ENCODE measurements at regions not wholly inside any gene's neighbourhood (a gene's known extent, or its start where the extent isn't known, plus 50 kb on each side); places are given as distances from the start of the nearest gene placed in this dataset.
"Not testable (repeated sequence)": the region's sequence is repeated elsewhere in the genome, so short reads cannot be mapped to it uniquely, and the experiment has no call there.

DNA sequence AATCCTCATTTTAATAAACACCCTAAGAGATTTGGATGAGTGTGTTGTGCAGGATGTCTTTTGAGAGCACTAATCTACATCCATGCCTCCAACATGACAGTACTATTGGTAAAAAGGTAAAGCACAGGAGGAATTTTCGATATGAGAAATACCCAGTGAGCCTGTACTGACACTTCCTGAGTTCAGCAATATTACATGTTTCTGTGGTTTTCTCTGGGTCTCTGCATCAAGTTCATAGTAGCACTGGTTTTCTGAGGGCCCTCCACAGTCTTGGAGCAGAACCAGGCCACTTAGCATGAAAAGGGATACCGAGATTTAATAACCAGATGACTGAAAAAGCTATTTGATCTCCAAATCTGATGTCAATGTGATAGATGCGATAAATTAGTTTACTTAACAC is 524.1 kb downstream of the TMEM38B start:
- no peak for DNase-seq (ENCODE audit: low read depth, low spot score)

DNA sequence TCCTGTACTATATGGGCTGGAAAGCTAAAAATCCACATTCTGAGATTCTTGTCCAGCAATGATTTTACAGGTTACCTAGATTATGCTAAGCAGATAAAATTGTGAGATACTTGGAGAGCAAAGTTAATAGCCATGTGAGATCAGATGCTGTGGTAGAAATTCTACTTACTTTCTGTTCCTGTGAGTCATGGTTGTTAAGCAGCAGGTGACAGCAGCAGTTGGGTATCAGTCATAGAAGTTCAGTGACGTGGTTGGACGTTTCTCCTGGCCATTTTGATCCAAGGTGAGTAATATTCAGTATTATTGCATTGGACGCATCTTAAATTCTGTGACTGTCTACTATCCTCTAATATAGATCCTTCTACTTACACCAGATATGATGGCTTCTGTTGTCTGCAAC is 524.5 kb downstream of the TMEM38B start:
- DNase-seq (ENCODE audit: low read depth, low spot score), result no peak

DNA sequence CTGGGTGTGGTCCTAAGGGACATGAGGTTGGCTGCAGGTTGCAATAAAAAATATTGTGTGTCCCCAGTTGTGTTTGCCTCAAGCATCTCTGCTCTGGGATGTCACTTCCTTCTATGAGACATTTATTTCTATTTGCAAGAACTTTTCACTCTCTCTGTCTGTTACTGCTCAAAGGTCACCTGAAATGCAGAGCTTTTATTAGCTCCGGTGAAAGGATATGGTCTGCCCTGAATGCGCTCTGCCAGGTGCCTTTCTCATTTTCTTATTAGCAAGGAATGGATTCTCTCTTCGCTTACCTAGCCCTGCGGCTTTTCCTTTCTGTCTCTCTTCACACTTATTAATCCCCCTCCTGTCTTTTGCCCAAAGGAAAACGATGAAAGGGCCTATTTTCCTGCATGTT is 526.1 kb downstream of the TMEM38B start:
- no peak for DNase-seq (ENCODE audit: low read depth, low spot score)

DNA sequence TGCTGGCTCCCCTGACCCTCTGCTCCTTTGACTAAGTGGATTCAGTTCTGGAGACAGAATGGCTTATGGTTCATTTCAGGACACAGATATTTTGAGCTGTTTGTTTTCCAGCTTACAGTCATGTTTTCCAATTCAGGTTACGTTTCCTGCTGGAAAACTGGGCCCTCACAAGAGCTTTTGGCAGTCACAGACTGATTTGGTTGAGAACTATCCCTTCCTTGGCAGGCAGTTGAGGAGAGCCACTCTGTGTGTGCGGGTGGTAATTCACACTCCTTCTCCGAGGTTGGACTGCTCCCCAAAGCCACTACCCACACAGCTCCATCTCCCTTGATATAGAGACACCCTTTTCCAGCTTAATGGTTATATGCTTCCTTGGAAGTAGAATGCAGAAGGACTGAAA is 534.5 kb downstream of the TMEM38B start:
- no peak for DNase-seq (ENCODE audit: low read depth, low spot score)

DNA sequence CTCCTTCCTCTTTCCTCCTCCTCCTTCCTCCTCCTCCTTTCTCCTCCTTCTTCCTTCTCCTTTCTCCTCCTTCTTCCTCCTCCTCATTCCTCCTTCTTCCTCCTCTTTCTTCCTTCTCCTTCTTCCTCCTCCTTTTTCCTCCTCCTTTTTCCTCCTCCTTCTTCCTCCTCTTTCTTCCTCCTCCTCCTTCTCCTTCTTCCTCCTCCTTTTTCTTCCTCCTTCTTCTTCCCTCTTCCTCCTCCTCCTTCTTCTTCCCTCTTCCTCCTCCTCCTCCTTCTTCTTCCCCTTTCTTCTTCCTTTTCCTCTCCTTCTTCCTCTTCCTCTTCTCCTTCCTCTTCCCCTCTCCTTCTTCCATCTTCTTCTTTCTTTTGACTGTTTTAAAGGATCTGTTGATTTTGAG is 538.8 kb downstream of the TMEM38B start:
- DNase-seq (ENCODE audit: low read depth, low spot score), result no peak

DNA sequence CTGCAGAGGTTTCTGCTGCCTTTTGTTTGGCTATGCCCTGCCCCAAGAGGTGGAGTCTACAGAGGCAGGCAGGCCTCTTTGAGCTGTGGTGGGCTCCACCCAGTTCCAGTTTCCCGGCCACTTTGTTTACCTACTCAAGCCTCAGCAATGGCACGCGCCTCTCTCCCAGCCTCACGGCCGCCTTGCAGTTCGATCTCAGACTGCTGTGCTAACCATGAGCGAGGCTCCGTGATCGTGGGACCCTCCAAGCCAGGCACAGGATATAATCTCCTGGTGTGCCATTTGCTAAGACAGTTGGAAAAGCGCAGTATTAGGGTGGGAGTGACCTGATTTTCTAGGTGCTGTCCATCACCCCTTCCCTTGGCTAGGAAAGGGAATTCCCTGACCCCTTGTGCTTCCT is 566.6 kb downstream of the TMEM38B start:
- DNase-seq (ENCODE audit: low read depth, low spot score), result not testable (repeated sequence)

DNA sequence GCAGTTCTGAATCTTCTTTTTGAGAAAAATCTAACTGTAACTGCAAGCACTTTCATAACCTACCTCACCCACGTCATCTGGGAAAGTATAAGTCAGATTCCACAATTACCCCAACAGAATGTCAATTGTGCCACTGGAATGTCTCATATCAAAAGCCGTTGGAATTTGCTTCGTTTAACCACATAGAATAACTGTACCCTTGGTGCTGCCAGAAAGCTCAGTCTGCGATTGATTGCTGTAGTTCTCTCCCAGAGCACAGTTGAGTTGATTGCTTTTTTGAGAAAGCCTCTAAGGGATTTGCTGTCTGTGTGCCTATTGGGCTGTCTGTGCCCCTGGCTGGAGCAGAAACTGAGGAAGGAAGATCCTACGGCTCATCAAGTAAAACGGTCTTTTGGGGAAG is 583.6 kb downstream of the TMEM38B start:
- no peak for DNase-seq (ENCODE audit: low read depth, low spot score)

DNA sequence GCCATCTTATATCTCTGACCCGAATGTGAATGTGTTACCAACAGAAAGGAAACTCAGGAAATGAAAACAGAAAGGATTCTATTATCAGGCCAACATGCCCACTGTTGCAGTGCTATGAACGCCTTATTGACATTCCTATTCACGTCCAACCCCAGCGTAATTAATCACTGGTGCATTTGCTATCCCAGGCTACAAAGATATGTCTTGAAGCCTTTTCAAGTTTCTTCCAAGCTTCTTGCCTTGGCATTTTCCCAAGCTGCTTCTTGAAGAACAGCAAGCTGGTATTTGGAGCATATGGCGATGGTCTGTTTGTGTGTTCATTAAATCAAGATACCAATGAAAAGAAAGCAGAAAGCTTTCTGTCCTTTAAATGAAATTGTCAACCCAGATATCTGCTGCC is 579.2 kb upstream of the ZNF462 start:
- no peak for DNase-seq (ENCODE audit: low read depth, low spot score)

DNA sequence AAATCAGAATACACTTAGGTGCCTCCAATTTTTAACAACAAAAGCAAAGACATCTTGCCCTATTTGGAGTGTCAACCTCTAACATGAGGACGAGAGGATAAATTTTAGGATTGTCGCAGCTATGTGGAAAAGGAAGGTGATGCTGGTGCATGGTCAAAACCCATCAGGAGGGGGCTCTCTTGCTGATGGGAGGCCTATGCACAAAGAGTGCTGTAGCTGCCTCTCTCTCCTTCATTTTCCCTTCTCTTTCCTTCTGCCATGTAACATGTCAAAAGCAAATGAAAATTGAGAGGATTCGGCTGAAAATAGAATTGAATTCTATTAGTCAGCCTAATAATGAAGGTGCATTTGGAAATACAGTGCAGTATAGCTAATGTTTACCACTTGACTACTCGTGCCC is 578.7 kb upstream of the ZNF462 start:
- DNase-seq (ENCODE audit: low read depth, low spot score), result no peak

DNA sequence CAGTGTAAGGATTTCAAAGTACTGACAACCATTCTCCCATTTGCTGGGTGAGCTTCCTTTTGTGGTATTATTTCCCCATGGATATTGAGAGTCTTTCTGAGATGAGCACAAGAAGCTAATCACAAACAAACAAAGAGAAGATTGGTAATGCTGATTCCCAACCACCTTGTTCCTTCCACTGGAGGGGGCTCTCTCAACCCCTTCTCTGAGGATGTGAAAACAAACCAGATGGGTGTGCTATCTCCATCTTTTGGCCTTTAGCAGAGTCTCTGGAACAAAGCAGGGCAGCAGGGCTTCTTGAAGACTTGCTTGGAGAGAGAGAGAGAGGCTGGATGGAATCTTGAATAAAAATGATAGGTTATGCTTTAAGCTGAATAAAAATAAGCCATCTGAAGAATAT is 576.7 kb upstream of the ZNF462 start:
- no peak for DNase-seq (ENCODE audit: low read depth, low spot score)

DNA sequence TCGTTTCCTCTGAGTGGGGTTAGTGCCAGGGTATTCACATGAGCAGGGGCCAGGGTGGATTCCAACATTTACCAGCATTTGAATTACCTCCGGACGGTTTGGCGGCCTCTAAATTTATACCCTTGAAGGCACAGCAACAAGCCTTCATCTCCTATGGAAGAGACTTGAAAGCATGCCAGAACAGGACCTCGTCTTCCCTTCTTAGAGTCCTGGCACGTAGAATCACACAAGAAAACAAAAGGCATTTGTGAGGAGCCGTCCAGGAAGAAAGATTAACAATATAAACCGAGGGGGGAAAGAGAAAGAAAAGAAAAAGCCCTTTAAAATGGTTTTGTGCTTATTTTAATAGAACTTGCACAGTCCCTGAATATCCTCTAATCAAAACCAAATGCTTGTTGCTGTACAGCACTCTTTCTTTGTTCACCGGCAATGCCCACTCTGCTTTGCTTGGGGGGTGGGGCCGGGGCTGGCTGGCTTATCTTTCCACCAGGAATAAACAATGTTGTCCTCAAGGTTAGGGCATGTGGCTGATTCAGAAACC is 575.8 kb upstream of the ZNF462 start:
- DNase-seq (ENCODE audit: low read depth, low spot score), result no peak

DNA sequence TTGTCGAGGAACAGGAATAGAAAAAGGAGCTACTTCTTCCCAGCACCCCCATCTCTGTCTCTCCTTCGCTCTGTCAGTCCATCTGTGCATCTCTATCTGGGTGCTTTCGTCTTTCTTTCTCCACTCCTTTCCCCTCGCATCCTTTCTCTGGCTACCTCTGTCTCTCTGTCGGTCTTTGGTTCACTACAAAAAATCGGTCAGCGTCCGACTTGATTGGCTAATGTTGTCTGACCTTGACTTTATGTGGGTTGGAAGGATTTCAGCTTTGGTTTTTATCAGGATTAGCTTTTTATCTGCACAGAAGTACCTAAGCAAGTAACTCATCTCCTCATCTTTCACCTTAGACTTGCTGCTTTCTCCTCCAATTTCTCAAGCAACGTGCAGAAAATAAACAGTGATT is 575.2 kb upstream of the ZNF462 start:
- no peak for DNase-seq (ENCODE audit: low read depth, low spot score)

DNA sequence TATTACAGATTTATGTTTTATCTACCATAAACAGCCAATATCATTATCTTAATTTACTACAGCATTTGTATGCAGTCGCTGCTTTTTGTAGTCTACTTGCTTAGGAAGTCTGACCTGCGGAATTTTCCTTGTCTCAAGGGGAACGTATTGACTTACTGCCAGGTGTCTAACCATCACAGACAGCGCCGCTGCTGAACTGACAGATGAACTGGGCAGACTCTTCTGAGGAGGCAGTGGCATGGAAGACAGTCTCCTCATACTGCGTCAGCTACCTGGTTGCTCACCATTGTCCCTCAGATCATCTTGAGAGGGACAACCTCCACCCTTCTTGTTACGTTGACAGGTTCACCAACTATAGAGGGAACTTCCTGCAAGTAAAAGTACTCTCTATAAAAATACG is 574.3 kb upstream of the ZNF462 start:
- no peak for DNase-seq (ENCODE audit: low read depth, low spot score)

DNA sequence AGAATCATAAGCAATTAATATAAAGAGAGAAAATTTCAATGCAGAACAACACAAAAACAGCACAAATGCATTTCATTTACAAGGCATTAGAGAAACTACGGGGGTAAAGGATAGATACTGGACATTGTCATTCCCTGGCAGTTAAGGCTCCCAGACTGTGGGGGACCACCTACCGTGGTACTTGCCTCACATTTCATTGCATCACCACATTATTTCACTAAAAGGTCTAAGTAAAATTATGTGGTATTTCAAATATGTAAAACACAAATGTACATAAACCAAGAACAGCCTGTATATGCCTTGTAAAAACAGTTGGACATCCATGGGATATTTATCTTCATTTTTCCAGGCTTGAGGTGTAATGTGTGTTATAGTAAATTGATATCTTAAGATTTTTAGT is 571.2 kb upstream of the ZNF462 start:
- DNase-seq (ENCODE audit: low read depth, low spot score), result no peak

DNA sequence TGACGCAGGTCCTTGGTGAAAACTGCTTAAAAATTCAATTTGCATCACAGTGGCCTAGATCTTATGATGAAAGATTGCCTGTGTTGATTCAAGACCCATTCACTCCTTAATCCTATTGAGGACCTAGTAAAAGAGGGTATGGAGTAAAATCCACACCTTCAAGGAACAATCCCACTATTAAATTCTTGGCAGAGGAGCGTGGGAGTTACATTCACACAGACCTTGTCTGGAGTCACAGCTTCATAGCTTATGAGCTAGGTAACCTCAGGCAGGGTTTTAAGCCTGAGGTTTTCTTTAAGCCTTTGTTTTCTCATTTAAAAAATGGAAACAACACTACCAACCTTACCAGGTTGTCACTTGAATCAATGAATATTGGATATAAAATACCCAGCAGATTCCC is 566.5 kb upstream of the ZNF462 start:
- no peak for DNase-seq (ENCODE audit: low read depth, low spot score)

DNA sequence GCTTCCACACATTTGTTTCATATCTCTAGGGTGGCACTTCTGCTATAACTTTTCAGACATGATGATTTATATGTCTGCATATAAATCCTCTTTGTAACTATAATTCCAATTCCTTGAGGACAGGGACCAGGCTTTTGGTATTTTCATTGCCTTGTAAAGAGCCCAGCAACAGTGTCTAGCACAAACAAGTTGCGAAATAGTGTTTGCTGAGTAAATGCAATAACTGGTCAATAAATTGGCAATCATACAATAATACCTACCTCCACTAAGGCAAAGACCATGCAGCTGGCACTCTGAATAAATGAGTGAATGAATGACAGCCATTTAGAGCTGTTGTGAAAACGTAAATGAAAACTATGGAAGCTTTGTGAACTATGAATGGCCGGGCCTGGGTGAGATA is 564.0 kb upstream of the ZNF462 start:
- DNase-seq (ENCODE audit: low read depth, low spot score), result no peak

DNA sequence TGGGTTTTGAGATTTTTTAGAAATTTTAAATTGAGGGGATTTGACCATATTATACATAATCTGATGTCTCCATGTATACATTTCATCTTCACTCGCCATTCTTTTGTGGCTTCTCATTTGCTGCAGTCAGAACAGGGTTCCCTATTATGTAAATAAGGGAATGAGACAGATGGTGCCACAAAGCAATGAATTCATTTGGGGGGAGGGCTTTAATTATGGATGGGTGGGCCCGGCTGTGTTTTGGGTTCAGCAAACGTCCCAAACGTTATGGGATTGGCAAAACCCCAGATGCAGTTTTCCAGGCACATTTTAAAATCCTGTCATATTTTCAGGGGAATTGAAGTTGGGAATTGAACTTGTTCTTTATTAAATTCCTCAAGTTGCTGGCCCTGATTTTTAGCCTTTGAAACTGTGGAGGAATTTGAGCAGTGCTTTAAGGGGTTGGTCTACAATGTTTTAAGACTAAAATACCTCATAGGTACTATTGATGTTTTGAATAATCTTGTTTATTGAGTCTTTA is 558.5 kb upstream of the ZNF462 start:
- no peak for DNase-seq (ENCODE audit: low read depth, low spot score)

DNA sequence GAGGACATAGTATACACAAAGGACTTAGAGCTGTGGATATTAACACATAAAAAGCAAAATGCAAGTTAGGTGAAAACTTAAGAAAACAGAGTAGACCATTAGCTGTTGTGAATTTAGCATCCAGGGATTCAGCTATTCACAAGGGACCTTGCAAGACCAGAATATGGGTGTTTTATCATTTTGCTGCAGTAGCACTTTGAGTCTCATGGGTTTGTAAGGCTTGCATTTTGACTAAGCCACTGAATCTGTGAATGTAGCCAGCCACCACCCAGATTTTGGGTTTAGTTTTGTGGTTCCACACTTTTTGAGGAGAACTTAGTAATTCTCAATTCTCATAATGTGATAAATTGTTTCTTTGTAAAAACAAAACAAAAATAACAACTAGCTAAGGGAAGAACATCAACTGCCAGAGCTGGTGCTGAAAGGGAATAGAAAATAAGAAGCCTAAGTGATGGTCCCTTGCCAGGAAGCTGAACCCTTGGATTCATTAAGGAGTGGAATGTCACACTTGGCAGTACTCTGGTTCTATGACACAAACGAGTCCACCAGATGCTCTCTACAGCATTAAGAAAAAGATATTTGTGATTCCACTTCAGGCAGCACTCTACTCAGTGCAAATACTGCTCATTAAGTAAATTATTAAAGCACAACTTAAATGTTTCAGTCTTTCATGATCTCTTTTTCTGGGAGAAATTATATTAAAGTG is 557.4 kb upstream of the ZNF462 start:
- DNase-seq (ENCODE audit: low read depth, low spot score), result no peak

DNA sequence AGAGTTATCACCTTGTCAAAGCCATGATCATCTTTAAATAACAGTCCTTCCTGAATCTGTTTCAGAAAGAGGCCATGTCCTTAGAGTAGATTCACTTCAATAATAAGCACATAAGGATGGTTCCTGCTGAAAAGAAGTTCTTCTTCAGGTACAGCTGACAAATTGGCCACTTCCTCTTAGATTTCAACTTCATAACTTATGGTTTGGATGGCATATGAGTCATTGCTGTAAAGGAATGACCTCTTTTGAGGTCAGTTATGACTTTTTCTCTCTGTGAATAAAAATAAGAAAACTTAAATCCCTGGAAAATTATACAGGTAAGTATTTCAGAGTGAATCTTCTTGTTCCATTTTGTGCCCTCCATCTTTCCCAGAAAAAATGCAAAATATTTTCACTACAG is 555.3 kb upstream of the ZNF462 start:
- DNase-seq (ENCODE audit: low read depth, low spot score), result no peak

DNA sequence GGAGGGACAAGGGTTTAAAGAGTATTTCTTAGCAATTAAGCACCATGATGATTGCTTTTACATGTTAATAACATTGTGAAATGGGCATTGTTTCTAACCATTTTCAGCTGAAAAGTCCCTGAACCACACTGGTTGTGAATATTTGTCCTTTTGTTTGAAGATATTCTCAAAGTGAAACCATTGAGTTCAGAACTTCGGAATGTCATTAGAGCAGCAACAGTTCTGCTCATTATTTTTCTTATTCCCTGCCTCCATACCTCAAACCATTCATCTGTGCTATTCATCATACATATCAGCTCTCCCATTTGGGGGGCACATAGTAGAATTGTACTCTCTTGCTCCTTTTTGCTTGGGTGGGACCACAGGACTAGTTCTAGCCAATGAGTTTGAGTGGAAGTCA is 553.0 kb upstream of the ZNF462 start:
- no peak for DNase-seq (ENCODE audit: low read depth, low spot score)

DNA sequence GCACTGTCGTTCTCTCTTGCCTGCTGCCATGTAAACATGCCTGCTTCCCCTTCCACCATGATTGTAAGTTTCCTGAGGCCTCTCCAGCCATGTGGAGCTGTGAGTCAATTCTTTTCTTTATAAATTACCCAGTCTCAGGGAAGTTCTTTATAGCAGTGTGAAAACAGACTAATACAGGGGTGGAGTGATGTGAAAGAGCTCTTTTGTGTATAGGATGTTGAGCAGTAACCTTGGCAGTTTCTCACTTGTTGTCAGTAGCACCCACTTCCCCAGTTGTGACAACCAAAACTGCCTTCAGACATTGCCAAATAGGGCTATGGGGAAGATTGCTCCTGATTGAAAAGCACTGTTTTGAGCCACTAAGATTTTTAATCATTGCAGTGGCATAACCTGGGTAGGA is 552.2 kb upstream of the ZNF462 start:
- no peak for DNase-seq (ENCODE audit: low read depth, low spot score)

DNA sequence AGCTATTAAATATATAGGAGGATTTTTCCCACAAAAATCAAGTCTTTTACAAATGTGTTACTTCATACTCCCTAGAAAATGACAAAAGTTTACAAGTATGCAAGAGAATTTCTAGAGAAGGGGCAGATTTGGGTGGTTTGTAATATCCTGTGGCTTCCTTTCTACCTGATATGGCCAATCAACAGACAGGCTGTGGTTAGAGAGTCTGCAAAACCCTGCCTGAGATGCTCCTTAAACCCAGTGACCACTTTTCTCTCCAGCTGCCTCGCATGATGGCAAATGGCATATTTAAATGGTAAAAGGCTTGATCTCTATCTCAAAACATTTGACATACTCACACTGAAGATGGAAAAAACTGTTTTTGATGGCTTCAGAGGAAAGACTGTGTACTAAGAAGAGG is 550.1 kb upstream of the ZNF462 start:
- DNase-seq (ENCODE audit: low read depth, low spot score), result no peak

DNA sequence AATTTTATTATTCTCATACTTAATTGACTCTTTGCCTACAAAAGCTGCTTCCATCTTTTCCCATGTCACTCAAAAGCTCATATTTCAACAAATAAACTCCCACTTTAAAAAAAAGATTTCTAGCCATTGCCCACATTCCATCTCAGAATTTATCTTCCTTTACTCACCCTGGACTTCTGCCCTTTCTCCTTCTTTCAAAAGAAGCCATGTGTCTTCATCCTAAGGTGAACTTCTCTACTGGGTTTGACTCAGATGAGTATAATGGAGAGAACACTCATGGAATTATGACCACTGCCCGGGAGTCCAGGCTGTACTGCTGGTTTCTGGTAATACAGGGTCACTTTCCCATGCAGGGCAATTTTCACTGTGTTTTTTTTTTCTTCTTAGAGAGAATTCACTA is 548.5 kb upstream of the ZNF462 start:
- DNase-seq (ENCODE audit: low read depth, low spot score), result no peak
